ENCODE measurements at regions not wholly inside any gene's neighbourhood (a gene's known extent, or its start where the extent isn't known, plus 50 kb on each side); places are given as distances from the start of the nearest gene placed in this dataset.

DNA sequence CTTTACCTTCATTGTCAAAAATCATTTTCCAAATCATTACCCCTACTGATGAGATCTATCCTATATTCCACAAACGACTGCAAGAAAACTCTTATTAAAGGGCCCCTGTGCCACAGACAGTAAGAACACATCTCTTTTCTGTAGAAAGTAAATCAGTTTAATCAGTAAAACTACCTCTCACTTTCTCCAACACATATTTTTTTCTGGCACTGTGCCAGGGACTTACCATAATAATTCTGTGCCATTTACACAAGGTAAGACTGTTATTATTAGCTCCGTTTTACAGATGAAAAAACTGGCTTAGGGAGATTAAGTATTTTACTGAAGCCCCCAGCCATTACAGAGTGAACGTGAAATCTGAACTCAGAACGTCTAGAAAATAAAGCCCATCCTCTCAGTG, 587.0 kb upstream of the COX7C start:
- TF ChIP-seq POLR2A (IDR thresholded peaks at IDR 0.05) (no peak), EP300 (IDR thresholded peaks at IDR 0.05; ENCODE audit: low read depth) (no peak), POLR2AphosphoS5 (IDR thresholded peaks at IDR 0.05) (no peak)
- TF ChIP-seq, protein P1, sequence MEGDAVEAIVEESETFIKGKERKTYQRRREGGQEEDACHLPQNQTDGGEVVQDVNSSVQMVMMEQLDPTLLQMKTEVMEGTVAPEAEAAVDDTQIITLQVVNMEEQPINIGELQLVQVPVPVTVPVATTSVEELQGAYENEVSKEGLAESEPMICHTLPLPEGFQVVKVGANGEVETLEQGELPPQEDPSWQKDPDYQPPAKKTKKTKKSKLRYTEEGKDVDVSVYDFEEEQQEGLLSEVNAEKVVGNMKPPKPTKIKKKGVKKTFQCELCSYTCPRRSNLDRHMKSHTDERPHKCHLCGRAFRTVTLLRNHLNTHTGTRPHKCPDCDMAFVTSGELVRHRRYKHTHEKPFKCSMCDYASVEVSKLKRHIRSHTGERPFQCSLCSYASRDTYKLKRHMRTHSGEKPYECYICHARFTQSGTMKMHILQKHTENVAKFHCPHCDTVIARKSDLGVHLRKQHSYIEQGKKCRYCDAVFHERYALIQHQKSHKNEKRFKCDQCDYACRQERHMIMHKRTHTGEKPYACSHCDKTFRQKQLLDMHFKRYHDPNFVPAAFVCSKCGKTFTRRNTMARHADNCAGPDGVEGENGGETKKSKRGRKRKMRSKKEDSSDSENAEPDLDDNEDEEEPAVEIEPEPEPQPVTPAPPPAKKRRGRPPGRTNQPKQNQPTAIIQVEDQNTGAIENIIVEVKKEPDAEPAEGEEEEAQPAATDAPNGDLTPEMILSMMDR (IDR thresholded peaks at IDR 0.05): no peak

All from transverse colon (tissue), 4 donors.